HG03469 (cell line): ENCODE measurements at regions not wholly inside any gene's neighbourhood (a gene's known extent, or its start where the extent isn't known, plus 50 kb on each side); places are given as distances from the start of the nearest gene placed in this dataset.
"Not testable (repeated sequence)": the region's sequence is repeated elsewhere in the genome, so short reads cannot be mapped to it uniquely, and the experiment has no call there.

Experiments used
- ATAC-seq: cut with Tn5 transposase; IDR thresholded peaks from one replicate; pipeline ENCODE4 v1.9.1; 2021; ENCODE audit warnings: mild to moderate bottlenecking, moderate library complexity, moderate number of reproducible peaks; ENCODE audit not compliant: unreplicated experiment

DNA sequence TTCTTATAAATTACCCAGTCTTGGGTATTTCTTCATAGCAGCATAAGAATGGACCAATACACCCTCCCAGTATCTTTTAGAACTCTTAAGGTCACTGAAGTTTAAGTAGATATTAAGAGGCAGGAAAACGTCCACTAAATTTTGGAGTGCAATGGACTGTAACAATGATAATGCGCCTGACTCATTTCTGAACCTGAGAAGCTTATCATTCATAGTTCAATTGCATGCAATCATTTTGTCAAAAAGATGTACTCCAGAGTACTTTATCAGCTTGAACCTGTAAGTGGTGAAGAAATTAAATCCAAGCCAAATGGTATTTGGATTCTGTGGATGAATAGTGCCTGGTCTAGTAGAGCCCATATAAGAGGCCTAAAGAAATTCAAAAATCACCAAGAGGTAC lies 196.5 kb upstream of the CDH9 start:
- ATAC-seq, result no peak

DNA sequence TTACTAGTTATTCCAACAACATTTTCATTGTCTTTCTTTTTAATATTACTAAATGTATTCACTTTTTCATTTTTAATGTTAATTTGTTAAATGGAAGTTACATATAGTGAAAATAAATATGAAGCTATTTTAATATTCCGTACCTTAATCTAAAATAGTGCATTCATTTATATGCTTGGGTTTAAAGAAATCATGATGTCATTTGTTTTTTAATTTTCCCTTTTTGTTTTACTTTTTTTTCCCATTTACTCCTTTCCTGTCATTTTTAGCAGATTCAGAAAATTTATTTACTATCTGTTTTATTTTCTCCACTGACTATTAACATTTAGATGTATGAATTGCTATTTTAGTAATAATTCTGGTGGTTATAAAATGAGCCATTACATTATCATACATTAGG lies 183.0 kb upstream of the CDH9 start:
- no peak for ATAC-seq

DNA sequence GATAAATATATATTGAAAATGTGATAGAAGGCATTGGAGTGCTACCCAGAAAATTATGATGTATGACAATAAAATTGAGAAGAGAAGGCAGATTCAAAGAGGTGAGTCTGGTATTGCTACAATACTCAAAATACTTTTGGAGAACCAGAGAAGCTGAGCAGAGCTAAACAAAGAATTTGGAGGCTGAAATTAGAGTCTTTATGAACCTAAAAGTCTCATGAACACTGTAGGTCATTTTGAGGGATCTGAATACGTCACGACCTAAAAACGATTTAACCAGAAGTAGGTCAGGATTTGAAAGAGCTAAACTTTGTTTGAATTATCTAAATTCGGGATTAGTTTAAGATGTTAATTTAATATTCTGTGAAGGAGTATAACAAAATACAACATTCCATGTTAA lies 182.4 kb upstream of the CDH9 start:
- no peak for ATAC-seq

DNA sequence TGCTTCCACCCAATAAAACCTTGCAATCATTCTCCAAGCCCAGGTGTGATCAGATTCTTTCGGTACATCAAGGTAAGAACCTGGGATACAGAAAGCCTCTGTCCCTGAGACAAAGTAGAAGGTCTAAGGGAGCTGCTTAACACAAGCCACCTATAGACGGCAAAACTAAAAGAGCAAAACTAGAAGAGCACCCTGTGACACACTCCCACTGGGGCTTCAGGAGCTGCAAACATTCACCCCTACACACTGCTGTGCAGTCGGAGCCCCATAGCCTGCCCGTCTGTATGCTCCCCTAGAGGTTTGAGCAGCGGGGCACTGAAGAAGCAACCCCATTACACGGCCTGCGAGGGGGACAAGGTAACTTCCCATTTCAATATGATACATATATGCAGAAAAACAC lies 179.6 kb upstream of the CDH9 start:
- no peak for ATAC-seq

DNA sequence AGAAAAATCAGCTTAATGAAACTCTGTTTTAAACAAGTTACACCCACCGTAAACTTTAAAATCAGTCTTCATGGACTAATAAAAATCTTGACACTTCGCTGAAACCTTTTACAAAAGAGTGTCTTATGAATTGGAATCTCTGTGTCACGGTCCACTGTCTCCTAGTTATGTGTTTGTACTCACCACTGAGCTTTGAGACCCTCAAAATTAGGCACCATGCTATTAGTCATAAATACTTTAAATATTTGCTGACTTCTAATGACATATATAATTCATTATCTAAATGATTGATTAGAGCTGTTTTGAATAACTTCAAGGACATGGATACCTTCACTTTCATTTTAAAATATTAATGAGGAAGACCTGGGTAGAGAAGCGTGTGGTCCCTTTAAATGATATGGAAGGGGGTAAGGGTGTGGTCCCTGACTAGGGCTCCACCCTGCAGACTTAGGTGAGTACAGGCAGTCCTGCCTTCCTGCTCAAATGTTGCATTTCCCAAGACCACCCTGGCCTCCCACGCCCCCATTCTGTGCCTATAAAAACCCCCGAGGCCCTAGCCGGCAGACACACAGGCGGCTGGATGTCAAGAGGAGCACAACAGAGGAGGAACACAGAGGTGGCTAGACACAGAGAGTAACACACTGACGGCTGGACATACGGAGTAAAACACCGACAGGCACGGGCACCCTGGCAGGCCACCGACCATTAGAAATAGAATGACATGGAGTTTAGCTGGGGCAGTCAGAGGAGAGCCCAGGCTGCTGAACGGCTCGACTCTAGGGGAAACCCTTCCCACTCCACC lies 179.0 kb upstream of the CDH9 start:
- ATAC-seq, result no peak

DNA sequence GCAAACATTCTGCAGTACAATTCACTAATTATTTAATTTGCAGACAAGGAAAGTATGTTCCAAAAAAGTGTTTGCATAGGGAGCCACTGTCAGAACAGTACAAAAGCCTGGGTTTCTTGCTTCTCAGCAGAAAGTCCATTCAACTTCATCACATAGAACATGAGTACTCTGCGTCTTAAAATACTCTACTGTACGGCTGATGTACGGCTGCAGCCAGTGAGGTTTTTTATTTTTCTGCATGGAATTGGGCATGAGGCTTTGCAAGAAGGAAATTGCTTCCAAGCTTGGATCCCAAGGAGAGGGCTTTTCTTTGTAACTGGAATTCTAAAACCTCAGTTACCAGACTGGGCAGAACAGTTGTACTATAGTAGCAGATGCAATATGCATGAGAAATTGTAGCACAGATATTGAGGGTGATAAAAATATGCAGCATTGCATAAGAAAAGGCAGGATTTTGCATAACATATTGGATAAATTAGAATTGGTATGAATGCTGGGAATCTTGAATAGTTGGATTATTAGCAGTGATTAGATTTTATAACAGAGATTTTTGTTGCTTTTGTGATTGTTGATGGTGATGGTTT lies 178.1 kb upstream of the CDH9 start:
- no peak for ATAC-seq

DNA sequence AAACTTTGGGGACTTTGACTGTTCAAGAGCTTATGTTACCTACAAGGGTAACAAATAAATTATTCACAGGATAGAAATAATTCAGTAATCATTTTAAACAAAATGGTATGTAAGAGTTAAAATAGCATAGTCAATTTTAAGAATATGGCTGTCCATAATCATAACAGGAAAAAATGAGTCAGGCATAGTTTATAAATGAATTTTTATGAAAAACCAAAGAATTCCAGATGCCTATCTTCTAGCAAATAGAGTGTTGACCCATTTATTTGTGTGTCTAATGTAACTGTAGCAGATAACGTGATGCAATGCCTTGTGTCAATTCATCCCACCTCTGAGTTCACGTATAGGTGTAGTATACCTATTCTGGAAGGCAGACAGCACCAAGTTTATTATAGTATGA lies 169.7 kb upstream of the CDH9 start:
- ATAC-seq, result no peak

DNA sequence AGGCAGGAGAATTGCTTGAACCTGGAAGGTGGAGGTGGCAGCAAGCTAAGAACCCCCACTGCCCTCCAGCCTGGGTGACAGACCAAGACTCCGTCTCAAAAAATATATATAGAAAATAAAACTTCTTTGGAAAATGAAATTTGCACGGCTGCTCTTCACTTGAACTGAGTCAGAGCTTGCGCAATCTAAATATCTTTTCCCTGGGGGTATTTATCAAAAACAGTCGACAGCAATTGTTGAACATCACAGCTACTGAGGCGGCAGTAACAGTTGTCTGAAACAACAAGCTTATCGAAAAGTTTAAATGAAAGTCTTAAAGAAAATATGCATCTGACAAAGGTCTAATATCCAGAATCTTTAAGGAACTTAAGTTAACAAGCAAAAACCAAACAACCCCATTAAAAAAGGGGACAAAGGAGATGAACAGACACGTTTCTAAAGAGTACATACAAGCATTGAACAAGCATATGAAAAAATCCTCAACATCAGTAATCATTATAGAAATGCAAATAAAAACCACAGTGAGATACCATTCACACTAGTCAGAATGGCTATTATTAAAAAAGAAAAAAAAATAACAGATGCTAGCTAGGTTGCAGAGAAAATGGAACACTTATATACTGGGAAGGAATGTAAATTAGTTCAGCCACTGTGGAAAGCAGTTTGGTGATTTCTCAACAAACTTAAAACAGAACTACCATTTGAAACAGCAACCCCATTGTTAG lies 153.6 kb upstream of the CDH9 start:
- no peak for ATAC-seq

DNA sequence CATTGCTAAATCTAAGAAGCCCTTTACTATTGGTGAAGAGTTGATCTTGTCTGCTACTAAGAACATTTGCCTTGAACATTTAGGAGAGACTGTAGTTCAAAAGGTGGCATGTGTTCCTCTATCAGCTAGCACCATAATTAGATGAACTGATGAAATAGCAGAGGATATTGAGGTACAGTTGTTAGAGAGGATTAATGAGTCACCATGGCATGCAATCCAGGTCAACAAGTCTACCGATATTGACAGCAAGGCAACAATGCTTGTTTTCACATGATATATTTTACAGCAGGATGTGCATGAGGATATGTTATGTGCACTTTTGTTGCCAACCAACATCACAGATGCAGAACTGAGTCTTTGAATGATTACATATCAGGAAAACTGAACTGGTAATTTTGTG lies 134.3 kb upstream of the CDH9 start:
- ATAC-seq, result no peak

DNA sequence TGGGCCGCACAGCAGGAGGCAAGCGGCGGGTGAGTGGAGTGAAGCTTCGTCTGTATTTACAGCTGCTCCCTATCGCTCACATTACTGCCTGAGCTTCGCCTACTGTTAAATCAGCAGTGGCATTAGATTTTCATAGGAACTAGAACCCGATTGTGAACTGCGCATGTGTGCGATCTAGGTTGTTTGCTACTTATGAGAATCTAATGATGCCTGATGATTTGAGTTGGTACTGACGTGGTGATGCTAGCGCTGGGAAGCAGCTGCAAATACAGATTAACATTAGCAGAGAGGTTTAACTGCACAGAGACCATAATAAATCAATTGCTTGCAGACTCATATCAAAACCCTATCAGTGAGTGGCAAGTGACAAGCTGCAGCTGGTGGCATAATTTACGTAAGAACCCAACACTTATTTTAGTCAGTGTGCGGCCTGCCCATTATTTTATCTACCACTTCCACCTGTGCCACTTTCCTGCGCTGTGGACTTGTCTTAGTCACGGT lies 133.4 kb upstream of the CDH9 start:
- ATAC-seq, result no peak

DNA sequence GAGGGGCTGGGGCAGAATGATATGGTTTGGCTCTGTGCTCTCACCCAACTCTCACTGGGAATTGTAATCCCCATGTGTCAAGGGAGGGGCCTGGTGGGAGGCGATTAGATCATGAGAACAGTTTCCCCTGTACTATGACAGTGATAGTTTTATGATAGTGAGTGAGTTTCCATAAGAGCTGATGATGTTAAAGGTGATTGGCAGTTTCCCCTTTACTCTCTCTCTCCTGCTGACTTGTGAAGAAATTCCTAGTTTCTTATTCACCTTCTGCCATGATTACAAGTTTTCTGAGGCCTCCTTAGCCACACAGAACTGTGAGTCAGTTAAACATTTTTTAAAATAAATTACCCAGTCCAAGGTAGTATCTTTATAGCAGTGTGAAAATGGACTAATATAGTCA lies 120.4 kb upstream of the CDH9 start:
- no peak for ATAC-seq

DNA sequence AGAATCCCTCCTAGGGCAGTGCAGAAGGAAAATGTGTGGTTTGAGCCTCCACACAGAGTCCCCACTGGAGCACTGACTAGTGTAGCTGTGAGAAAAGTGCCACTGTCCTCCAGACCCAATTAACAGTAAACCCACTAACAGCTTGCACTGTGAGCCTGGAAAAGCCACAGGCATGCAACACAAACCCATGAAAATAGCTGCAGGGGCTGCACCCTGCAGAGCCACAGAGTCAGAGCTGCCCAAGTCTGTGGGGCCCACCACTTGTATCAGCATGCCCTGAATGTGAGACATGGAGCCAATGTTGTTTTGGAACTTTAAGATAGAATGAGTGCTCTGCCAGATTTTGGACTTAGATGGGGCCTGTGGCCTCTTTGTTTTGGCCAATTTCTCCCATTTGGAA lies 119.8 kb upstream of the CDH9 start:
- no peak for ATAC-seq

DNA sequence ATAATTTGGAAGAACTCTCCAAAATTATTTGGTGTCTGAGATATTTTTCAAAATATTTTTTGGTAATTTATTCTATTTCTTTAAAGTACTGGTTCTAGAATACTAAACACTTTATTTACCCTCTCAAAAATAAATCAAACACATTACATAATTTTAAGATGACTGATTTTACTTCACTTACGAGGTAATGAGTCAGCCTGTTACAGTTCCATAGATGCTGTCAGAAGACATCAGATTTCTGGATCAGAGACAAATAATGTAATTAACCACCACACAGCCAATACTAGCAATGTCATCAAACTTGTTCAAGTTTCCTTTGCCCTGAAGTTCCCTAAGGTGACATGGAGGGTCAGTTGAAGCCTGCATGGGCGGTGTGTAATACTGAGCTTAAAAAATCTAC lies 106.1 kb upstream of the CDH9 start:
- no peak for ATAC-seq

DNA sequence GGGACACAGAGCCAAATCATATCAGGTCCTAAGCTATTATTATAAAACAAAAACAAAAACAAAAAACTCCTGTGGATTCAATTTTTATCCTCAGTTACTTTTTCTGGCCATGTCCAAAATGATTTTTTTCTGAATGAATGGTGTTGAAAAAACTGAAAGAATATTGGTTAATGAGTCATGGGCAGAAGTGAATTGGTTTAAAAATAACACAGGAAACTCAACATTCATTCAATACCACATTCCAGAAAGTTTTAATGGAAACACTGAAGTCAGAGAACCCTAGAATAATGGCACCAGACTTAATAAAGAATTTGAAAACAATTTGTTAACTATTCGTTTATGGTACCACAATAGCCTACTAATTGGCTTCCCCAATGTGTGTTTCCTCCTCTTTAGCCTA lies 102.4 kb upstream of the CDH9 start:
- ATAC-seq, result no peak

DNA sequence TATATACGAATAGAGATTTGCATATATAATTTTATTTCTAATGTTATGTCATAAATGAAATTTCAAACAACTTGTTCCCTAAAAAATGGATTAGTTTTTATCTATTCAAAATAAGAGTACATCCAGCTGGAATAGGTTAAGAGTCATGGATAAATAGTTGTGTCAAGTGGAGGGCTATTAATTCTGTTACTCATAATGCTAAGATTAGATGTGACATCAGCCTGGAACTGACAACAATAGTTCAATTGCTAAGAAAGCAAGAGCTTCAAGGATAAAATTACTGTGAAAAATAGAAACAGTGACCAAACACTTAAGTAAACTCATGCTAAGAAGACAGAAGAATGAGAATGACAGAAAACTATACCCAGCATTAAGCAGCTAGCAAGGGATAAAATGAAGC lies 92.2 kb upstream of the CDH9 start:
- ATAC-seq, result no peak

DNA sequence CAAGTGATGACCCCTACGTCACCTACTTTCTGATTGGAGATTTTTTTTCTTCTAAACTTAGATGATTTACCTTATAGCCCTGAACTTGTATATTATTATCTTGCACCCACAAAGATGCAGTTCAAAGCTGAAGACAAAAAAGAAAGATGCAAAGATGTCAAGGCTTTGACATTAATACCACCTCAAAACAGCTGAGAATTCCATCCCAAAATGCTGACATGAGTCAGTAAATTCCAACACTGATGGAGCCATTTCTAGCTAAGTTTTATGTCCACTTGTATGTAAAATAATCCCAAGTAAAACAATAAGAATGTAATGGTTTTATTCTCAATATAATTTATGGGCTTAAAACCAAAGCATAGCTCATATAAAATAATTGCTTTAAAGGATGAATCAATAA lies 91.5 kb upstream of the CDH9 start:
- ATAC-seq, result no peak

DNA sequence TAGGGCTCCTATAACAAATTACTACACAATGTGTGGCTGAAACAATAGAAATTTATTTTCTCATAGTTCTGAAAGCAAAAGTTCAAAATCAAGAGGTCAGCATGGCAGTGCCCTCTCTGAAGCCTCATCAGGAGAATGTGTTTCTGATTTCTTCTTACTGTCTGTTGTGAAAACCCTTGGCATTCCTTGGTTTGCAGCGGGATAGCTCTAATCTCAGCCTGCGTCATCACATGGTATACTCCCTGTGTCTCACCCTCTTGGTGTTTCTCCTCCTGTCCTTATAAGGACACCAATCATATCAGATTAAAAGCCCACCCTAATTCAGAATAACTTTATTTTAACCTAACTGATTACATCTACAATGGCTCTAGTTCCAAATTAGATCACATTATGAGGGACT lies 87.5 kb upstream of the CDH9 start:
- ATAC-seq, result no peak

DNA sequence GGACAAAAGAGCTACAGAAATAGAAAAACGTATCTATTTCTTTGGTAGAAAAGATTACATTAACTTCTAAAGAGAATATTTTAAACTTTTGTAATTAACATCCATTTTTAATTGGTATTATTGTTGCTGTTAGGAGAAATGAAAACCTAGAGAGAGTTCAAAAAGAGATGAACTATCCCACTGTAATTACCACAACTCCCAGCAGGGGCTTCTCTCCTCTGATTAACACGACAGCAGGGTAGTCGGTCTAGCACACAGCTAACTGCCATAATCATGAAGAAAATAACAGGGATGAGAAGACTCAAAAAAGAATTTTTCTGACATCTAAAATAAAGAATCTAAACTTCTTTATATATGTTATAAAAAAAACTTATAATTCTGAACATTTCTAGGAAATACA lies 86.2 kb upstream of the CDH9 start:
- no peak for ATAC-seq

DNA sequence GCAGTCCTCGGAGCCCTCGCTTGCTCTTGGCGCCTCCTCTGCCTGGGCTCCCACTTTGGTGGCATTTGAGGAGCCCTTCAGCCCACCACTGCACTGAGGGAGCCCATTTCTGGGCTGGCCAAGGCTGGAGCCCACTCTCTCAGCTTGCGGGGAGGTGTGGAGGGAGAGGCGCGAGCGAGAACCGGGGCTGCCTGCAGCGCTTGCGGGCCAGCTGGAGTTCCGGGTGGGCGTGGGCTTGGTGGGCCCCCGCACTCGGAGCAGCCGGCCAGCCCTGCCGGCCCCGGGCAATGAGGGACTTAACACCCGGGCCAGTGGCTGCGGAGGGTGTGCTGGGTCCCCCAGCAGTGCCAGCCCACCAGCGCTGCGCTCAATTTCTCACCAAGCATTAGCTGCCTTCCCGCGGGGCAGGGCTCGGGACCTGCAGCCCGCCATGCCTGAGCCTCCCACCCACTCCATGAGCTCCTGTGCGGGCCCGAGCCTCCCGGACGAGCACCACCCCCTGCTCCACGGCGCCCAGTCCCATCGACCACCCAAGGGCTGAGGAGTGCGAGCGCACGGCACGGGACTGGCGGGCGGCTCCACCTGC lies 81.4 kb upstream of the CDH9 start:
- ATAC-seq, result not testable (repeated sequence)

DNA sequence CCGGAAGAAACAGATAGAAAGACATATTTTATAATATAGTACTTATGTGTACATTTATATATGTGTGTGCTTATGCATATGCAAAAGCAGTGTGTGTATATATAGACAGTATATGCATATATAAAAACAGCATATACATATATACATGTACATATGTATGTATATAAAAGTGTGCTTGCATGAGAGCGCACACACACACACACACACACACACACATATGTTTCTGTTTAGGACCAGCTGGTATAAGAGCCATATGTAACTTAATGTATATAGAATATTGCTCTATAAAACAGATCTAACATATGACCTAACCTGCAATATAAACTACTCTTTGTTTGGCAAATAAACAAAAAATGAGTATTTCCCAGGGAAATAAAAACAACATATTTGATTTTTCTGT lies 65.1 kb upstream of the CDH9 start:
- ATAC-seq, result no peak

DNA sequence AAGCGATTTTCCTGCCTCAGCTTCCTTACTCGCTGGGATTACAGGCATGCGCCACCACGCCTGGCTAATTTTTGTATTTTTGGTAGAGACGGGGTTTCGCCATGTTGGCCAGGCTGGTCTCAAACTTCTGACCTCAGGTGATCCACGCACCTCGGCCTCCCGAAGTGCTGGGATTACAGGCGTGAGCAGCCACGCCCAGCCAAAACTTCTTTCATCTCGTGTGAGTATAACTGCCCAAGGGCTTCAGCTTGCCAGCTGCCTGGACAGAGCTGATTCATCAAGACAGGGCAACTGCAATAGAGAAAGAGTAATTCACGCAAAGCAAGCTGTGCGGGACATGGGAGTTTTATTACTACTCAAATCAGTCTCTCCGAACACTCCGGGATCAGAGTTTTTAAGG lies 57.4 kb upstream of the CDH9 start:
- not testable (repeated sequence) for ATAC-seq

DNA sequence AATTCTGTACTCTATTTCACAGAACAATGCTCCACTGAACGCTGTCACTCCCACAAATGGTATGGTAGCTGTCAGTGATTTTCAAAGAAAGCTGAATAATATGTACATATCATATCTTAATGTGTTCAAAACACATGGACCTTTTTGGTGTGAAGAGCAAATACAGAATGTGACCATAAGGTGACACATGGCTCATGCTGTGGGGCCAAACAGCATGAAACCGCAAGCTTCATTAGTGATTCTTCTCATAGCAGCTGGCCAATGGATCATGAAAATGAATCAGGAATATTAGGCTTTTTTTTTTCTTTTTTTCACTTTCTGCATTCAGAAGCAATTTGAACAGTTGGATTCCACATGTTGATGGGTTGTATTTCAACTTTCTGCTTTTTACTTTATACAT lies 54.9 kb upstream of the CDH9 start:
- no peak for ATAC-seq
